ENCODE measurements at regions not wholly inside any gene's neighbourhood (a gene's known extent, or its start where the extent isn't known, plus 50 kb on each side); places are given as distances from the start of the nearest gene placed in this dataset.

DNA sequence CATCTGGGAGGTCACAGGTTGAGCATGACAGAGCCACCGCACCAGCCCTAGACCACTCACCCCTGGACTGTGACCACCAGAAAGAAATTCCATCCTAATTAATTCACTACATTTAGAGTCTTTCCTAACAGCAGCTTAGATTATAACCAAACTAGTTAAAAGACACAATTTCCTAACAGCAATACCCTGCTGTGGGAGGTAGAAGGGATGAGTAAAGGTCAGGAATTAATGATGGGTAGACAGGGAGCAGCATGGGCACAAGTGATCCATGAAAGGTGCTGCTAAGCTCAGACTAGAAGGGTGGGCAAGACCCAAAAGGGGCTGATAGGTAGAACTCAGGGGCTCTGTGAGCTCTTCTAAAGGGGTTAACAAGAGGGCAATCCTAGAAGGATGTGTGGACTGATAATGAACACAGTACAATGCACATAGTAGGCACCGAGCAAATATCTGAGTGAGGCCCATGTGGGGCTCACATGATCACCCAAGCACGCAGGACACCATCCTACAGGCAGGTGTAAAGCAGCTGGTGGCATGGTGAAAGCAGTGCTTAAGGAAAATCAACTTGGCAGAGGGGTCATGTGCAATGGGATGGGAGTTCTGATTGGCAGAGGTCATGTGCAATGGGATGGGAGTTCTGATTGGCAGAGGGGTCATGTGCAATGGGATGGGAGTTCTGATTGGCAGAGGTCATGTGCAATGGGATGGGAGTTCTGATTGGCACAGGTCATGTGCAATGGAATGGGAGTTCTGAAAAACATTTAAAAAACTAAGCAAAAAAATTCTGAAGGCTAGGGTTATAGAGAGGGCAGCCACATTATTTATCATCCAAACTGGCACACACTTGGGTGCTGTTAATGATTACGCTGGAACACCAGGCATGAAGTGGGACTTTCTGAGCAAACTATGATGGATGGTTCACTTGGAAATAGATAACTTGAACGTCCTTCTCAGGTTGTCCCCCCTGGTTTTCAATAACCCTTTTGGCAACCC lies 188.2 kb upstream of the FOXQ1 start:
- intact Hi-C loops (cut with micrococcal nuclease), result no loop called here

DNA sequence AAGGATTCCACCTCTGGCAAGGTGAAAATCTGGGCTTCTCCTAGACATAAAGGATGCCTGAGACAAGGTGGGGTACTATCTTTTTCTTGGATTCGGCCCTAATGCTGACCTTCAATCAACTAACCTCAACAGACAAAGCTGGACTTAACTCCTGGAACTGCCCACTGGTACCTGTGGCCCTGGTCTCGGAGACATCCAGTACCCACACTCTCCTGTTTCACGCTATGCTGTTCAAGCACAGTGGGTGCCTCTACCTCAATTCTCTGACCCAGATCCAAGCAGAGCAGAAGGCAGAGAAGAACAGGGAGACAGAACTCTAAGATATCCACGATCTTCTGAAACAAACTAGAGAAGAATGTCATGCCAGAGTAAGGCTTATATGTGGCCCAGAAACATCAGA lies 189.8 kb upstream of the FOXQ1 start:
- intact Hi-C loops (cut with micrococcal nuclease), result no loop called here

- intact Hi-C loops (cut with micrococcal nuclease), result no loop called here
Measured at GRCh38 chr6:1118287-1118647, 193.6 kb upstream of the FOXQ1 start.

DNA sequence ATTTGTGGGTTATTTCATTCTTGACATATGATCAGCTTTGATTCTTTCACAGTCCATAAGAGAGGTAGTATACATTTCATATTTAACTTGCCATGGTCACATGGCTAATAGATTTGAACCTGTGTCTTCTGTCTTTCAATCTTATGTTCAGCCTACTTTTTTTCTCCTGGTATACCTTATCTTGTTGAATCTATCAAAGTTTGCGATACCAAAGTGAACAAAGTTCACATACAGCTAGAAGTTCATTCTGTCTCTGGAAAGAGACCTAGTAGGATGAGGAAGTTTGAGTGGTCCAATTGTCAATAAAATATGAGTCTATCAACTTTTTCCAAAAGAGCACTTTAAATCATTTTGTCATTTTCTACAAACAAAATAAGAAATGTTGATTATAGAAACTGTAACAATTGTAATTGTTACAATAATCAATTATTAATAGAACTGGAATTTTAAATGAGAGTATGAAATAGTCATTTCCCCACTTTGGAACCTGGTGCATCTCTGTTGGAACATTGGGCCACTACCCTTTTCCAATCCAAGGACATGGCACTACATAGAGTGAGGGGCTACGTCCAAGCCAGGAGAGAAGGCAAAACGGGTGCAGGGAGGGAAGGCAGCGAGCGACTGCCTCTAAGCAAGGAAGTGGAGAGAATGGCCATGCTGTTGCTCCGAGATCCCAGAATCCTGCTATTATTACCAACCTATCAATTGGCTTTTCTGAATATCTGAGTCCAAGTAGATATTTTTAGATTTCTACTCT lies 194.2 kb upstream of the FOXQ1 start:
- intact Hi-C loops (cut with micrococcal nuclease), result no loop called here

GRCh38 chr6:1116149-1116548 lies 195.7 kb upstream of the FOXQ1 start:
- intact Hi-C loops (cut with micrococcal nuclease), result no loop called here

DNA sequence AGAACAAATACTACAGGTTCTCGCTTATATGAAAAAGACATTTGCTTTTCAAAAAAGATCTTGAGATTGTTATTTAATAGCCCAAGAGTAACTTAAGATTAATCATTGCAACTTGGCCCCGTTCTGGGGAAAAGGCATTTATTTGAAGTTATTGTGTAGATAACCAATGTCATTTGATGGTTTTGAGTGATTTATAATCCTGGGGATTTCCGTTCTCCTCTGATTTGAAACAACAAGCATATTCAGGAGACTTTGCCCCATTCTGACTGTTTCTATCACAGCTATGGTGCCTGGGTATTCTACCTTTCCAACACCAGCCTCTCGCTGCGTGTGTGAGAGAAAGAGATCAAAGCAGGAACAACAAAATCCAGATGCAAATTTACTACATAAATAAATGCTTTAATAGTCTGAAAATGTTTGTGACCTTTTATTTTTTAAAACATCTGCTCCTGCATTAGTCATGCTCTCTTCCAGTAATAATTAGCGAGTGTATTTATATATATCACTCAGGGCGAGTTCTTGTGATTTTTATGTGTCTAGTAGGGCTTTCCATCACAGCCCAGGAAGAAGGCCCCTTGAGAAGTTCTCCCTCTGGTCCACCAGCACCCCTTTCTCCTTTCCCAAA lies 197.9 kb upstream of the FOXQ1 start:
- intact Hi-C loops (cut with micrococcal nuclease), result no loop called here

DNA sequence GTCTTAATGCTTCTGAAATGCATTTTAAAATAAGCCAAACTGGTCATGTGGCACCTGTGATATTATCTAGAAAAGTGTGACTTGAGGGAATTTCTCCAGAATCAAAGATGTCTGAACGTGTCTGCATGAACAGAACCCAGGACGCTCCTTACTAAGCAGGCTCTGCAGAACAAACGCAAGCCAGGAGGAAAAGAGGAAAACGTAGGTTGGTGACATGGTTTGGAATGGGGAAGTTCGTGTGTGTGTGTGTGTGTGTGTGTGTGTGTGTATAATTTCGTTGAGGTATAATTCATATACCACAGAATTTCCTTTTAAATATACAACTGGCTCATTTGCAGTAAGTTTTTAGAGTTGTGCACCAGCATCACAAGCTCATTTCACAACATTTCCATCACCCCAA lies 200.5 kb upstream of the FOXQ1 start:
- intact Hi-C loops (cut with micrococcal nuclease), result no loop called here

- intact Hi-C loops (cut with micrococcal nuclease), result no loop called here
Measured at GRCh38 chr6:1110941-1111349, 201.0 kb upstream of the FOXQ1 start.

DNA sequence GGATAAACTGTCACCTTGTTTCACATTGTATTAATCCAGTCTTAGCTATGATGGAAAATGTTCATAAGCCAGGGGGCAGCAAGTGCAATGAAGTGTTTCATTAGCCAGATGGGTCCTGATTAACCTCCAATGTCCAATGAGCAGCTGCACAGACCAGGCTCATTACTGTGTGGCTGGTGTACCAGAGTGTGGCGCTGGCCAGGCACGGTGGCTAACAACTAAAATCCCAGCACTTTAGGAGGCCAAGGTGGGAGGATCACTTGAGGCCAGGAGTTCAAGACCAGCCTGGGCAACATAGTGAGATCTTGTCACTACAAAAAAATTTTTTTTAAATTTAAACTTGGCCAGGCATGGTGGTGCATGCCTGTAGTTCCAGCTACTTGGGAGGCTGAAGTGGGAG lies 201.7 kb upstream of the FOXQ1 start:
- intact Hi-C loops (cut with micrococcal nuclease), result no loop called here

GRCh38 chr6:1109134-1109533 lies 202.8 kb upstream of the FOXQ1 start:
- intact Hi-C loops (cut with micrococcal nuclease), result no loop called here

DNA sequence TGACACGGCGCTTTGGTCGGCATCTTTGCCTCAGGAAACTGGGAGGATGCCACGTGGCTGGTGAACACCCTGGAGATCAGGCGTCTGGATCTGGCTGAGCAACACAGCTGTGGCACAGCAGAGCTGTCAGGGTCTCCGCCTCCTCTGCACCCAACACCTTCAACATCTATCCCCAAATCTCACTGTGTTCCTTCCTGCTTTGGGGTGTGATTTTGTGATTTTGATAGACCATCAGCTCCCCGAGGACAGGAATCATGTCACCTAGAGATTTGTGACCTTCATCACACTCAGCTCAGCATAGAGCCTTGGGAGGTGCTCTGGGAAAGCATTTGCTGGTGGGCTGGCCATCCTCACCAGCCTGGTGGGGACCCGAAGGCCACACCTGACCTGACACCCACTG lies 203.7 kb upstream of the FOXQ1 start:
- intact Hi-C loops (cut with micrococcal nuclease), result no loop called here

- intact Hi-C loops (cut with micrococcal nuclease), result no loop called here
Measured at GRCh38 chr6:1107578-1107977, 204.3 kb upstream of the FOXQ1 start.

- intact Hi-C loops (cut with micrococcal nuclease), result no loop called here
Measured at GRCh38 chr6:1105833-1106400, 206.0 kb upstream of the FOXQ1 start.

- intact Hi-C loops (cut with micrococcal nuclease), result no loop called here
Measured at GRCh38 chr6:1104988-1105670, 206.8 kb upstream of the FOXQ1 start.

DNA sequence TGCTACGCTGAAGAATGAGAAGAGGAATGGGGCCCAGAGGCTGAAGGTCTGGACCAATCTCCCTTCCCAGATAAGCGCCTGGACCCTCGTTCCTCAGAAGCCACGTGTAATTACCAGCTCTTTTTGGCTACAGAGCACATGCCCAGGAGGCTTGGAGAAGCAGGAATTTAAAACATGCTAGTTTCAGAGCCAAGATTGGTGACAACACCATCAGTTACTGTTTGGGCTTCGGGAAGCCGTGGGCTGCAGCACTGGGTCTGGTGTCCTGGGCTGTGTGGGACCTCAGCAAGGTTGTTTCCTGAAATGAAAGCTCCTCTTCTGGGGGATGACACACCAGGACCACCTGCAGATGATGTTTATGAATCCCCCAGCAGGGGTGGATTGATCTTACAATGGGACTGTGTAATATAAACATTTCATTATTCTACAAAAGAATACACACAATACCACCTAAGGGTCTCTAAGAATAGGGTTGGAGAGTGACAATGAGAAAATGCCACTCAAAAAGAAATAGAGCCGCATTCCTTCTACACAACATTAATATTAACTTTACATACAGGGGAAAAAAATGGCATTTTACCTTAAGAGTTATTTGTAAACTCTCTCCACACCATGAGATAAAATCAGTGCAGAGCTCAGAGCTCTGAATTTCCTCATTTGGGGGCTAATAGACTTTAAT lies 207.8 kb upstream of the FOXQ1 start:
- intact Hi-C loops (cut with micrococcal nuclease), result no loop called here

DNA sequence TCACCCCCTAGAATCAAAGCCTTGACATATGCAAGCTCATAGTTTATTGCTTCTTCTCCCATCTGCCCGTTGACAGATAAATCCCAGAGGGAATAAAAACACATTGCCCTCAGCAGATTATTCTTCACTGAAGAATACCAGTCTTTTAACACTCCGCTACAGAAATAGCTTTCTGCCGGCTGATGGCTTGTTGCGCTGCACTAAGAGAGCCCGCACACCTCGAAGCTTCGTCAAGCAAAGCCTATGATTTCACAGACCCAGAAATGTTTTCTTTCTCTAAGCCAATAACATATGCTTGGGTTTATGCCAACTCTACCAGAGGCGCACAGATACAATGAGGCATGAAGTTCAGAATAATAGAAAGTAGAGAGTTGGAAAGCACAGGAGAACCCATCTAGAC lies 208.9 kb upstream of the FOXQ1 start:
- intact Hi-C loops (cut with micrococcal nuclease), result no loop called here

- intact Hi-C loops (cut with micrococcal nuclease), result no loop called here
Measured at GRCh38 chr6:1100269-1100668, 211.6 kb upstream of the FOXQ1 start.

- intact Hi-C loops (cut with micrococcal nuclease), result no loop called here
Measured at GRCh38 chr6:1099264-1099663, 212.6 kb upstream of the FOXQ1 start.

- intact Hi-C loops (cut with micrococcal nuclease), result no loop called here
Measured at GRCh38 chr6:1096967-1097765, 214.7 kb upstream of the FOXQ1 start.

DNA sequence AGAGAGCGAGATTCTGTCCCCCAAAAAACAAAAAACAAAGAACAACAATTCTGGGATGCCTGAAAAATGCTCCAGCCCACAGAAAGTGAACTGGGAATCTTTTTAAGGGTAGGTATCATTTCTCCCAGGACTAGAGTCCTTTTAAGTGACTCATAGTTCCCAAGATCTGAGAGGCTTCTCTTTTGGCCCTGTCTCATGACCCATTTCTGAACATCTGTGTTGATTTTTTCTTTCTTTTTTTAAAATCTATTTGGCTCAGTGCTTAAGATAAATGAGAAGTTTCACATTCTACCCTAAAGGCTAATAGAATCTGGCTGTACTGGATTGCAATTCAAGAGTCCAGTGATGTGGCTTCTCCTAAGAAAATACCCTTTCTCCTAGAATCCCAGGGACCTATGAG lies 217.6 kb upstream of the FOXQ1 start:
- intact Hi-C loops (cut with micrococcal nuclease), result no loop called here

Data from T-helper 2 cell treated with Interferon-gamma antibody and Interleukin-4, amounts not matched to agents 100 ng/mL and 5 ng/mL, for 36 hours (primary cell).